ENCODE measurements at regions not wholly inside any gene's neighbourhood (a gene's known extent, or its start where the extent isn't known, plus 50 kb on each side); places are given as distances from the start of the nearest gene placed in this dataset.

DNA sequence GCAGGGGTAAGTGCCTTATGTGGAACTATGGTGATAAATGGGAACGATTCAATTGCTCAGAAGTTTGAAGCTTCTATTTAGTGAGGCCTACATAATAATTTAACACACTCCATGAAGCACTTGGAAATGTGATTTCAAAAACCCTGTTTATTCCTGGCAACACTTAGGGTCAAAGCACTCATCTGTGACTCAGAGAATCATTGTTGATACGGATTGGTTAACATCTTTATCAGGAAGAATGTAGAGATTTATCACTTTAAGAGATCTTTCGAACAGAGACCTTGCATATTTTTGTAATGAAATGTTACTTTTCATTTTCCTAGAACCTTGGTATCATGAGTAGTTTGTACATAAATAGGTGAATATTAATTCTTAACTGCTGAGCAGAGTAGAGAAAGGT lies 269.1 kb upstream of the SLIT2 start:
- Histone ChIP-seq H3K4me3 (ENCODE audit: insufficient read depth, low read length, poor library complexity, severe bottlenecking) (no peak overlapping the region), H4K20me1 (ENCODE audit: low read depth, low read length) (no peaks in the 10 kb centered on the region), H2AFZ (ENCODE audit: low read depth, low read length, severe bottlenecking) (no peak overlapping the region), H3K4me2 (ENCODE audit: low read depth, low read length, poor library complexity, severe bottlenecking) (no peak overlapping the region), H3K9ac (ENCODE audit: low read length) (no peak overlapping the region), H3K27me3 (ENCODE audit: low read length) (no peaks in the 10 kb centered on the region), H3K27ac (ENCODE audit: low read depth, low read length) (no peak overlapping the region), H3K79me2 (ENCODE audit: insufficient read depth, low read length) (no peaks in the 10 kb centered on the region), H3K36me3 (ENCODE audit: low read length) (no peaks in the 10 kb centered on the region), H3K9me2 (replicated peaks; ENCODE audit: insufficient read depth, low read length) (no peaks in the 10 kb centered on the region), H3F3A (ENCODE audit: insufficient read depth) (no peaks in the 10 kb centered on the region), H3K9me3 (ENCODE audit: insufficient read depth, low read length) (no peaks in the 10 kb centered on the region)
- TF ChIP-seq, protein P1, sequence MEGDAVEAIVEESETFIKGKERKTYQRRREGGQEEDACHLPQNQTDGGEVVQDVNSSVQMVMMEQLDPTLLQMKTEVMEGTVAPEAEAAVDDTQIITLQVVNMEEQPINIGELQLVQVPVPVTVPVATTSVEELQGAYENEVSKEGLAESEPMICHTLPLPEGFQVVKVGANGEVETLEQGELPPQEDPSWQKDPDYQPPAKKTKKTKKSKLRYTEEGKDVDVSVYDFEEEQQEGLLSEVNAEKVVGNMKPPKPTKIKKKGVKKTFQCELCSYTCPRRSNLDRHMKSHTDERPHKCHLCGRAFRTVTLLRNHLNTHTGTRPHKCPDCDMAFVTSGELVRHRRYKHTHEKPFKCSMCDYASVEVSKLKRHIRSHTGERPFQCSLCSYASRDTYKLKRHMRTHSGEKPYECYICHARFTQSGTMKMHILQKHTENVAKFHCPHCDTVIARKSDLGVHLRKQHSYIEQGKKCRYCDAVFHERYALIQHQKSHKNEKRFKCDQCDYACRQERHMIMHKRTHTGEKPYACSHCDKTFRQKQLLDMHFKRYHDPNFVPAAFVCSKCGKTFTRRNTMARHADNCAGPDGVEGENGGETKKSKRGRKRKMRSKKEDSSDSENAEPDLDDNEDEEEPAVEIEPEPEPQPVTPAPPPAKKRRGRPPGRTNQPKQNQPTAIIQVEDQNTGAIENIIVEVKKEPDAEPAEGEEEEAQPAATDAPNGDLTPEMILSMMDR (IDR thresholded peaks at IDR 0.05; ENCODE audit: insufficient read depth, low read length, poor library complexity, severe bottlenecking) = no peak
- TF ChIP-seq EZH2phosphoT487 (conservative IDR thresholded peaks at IDR 0.05; ENCODE audit: low read length) = no peak

DNA sequence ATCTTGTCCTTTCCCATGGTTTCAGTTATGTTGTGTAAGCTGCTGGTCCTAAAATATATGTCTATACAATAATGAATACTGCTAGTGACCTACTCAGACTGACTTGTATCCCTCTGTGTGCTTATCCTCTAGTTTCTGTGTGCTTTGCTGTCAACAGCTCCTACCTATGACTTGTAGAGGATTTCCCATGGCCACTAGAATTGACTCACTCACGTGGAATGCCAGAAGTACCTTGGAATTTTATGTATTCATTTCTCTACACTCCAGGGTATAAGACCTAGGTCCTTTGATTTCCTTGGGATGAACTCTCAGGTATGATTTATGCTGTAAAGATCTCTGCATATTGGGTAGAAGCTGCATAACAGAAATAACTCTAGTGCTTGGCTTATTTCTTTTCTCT lies 279.9 kb upstream of the SLIT2 start:
- H3K27ac ChIP-seq (ENCODE audit: low read depth, low read length) = no peak overlapping the region
- TF ChIP-seq, protein P1 (IDR thresholded peaks at IDR 0.05; ENCODE audit: insufficient read depth, low read length, poor library complexity, severe bottlenecking) = no peak
- TF ChIP-seq EZH2phosphoT487 (conservative IDR thresholded peaks at IDR 0.05; ENCODE audit: low read length) = no peak
- no peak overlapping the region for H3K9ac ChIP-seq (ENCODE audit: low read length)
- H3K4me3 ChIP-seq (ENCODE audit: insufficient read depth, low read length, poor library complexity, severe bottlenecking) = no peak overlapping the region
- H3F3A ChIP-seq (ENCODE audit: insufficient read depth) = no peaks in the 10 kb centered on the region
- no peaks in the 10 kb centered on the region for H3K79me2 ChIP-seq (ENCODE audit: insufficient read depth, low read length)
- H3K9me3 ChIP-seq (ENCODE audit: insufficient read depth, low read length) = no peaks in the 10 kb centered on the region
- H3K9me2 ChIP-seq (replicated peaks; ENCODE audit: insufficient read depth, low read length) = no peaks in the 10 kb centered on the region
- H3K4me2 ChIP-seq (ENCODE audit: low read depth, low read length, poor library complexity, severe bottlenecking) = no peak overlapping the region
- no peak overlapping the region for H2AFZ ChIP-seq (ENCODE audit: low read depth, low read length, severe bottlenecking)
- H3K27me3 ChIP-seq (ENCODE audit: low read length) = no peaks in the 10 kb centered on the region
- H4K20me1 ChIP-seq (ENCODE audit: low read depth, low read length) = no peaks in the 10 kb centered on the region
- no peaks in the 10 kb centered on the region for H3K36me3 ChIP-seq (ENCODE audit: low read length)

DNA sequence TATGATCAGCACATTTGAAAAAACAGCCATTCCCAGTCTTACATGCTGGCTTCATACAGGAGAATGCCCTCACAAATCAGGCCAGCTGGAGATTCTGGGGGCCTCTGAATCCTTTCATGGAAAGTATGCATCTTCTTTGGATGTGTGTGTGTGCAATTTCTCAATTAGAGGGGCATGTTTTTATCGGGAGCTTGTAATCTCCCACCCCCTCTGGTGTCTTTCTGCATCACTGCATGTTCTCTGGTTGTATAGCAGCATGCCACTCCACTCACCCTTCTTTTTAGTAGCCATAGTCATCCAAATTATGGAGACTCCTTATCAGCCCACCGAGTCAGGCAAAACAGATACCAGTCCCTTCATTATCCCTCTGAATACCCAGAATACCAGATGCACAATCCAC lies 282.2 kb upstream of the SLIT2 start:
- H2AFZ ChIP-seq (ENCODE audit: low read depth, low read length, severe bottlenecking) = no peak overlapping the region
- no peaks in the 10 kb centered on the region for H3K9me3 ChIP-seq (ENCODE audit: insufficient read depth, low read length)
- H3K9ac ChIP-seq (ENCODE audit: low read length) = no peak overlapping the region
- H3F3A ChIP-seq (ENCODE audit: insufficient read depth) = no peaks in the 10 kb centered on the region
- H3K36me3 ChIP-seq (ENCODE audit: low read length) = no peaks in the 10 kb centered on the region
- TF ChIP-seq, protein P1 (IDR thresholded peaks at IDR 0.05; ENCODE audit: insufficient read depth, low read length, poor library complexity, severe bottlenecking) = no peak
- TF ChIP-seq EZH2phosphoT487 (conservative IDR thresholded peaks at IDR 0.05; ENCODE audit: low read length) = no peak
- H3K27me3 ChIP-seq (ENCODE audit: low read length) = no peaks in the 10 kb centered on the region
- H3K9me2 ChIP-seq (replicated peaks; ENCODE audit: insufficient read depth, low read length) = no peaks in the 10 kb centered on the region
- no peaks in the 10 kb centered on the region for H3K79me2 ChIP-seq (ENCODE audit: insufficient read depth, low read length)
- H3K4me3 ChIP-seq (ENCODE audit: insufficient read depth, low read length, poor library complexity, severe bottlenecking) = no peak overlapping the region
- no peak overlapping the region for H3K4me2 ChIP-seq (ENCODE audit: low read depth, low read length, poor library complexity, severe bottlenecking)
- no peaks in the 10 kb centered on the region for H4K20me1 ChIP-seq (ENCODE audit: low read depth, low read length)
- H3K27ac ChIP-seq (ENCODE audit: low read depth, low read length) = no peak overlapping the region

DNA sequence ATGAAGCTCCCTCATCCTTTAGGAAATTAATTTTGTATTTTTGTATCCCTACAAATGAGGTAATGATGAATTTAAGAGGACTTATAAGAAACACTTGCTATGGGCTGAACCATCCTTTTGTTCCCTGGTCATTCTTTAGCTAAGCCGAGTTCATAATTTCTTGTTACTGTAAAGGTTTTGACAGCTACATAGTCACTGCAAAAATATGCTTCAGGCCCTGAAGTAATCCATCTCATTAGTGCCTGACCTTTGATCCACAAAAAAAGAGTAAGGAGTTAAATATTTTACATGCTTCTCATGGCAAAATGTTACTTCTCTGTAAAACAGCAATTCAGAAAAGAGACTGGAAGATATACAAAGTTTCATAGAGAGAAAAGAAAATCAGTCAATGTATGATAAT lies 290.6 kb upstream of the SLIT2 start:
- Histone ChIP-seq H3K4me3 (ENCODE audit: insufficient read depth, low read length, poor library complexity, severe bottlenecking) (no peak overlapping the region), H3K79me2 (ENCODE audit: insufficient read depth, low read length) (no peaks in the 10 kb centered on the region), H3K27ac (ENCODE audit: low read depth, low read length) (no peak overlapping the region), H3F3A (ENCODE audit: insufficient read depth) (no peaks in the 10 kb centered on the region), H2AFZ (ENCODE audit: low read depth, low read length, severe bottlenecking) (no peak overlapping the region), H3K9me3 (ENCODE audit: insufficient read depth, low read length) (no peaks in the 10 kb centered on the region), H3K36me3 (ENCODE audit: low read length) (no peaks in the 10 kb centered on the region), H3K4me2 (ENCODE audit: low read depth, low read length, poor library complexity, severe bottlenecking) (no peak overlapping the region), H3K9ac (ENCODE audit: low read length) (no peak overlapping the region), H4K20me1 (ENCODE audit: low read depth, low read length) (no peaks in the 10 kb centered on the region), H3K9me2 (replicated peaks; ENCODE audit: insufficient read depth, low read length) (no peaks in the 10 kb centered on the region), H3K27me3 (ENCODE audit: low read length) (no peaks in the 10 kb centered on the region)
- TF ChIP-seq, protein P1 (IDR thresholded peaks at IDR 0.05; ENCODE audit: insufficient read depth, low read length, poor library complexity, severe bottlenecking) = no peak
- no peak for TF ChIP-seq EZH2phosphoT487 (conservative IDR thresholded peaks at IDR 0.05; ENCODE audit: low read length)

Measured in SU-DHL-6 (cell line).